ENCODE measurements at regions not wholly inside any gene's neighbourhood (a gene's known extent, or its start where the extent isn't known, plus 50 kb on each side); places are given as distances from the start of the nearest gene placed in this dataset.
A peak's percentile ranks its signal among the peaks of the same experiment; 100 is the strongest.

- no peak for DNase-seq
Observed at GRCh38 chr9:14517154-14517906, 175.9 kb downstream of the ZDHHC21 start.

- DNase-seq, result no peak
Observed at GRCh38 chr9:14516656-14517055, 176.6 kb downstream of the ZDHHC21 start.

- DNase-seq, result peak; percentile 65
Observed at GRCh38 chr9:14515571-14516198, 177.5 kb downstream of the ZDHHC21 start.

- no peak for DNase-seq
Observed at GRCh38 chr9:14515049-14515448, 178.2 kb downstream of the ZDHHC21 start.

GRCh38 chr9:14512942-14513341, 180.3 kb downstream of the ZDHHC21 start:
- no peak for DNase-seq

- no peak for DNase-seq
Observed at GRCh38 chr9:14511452-14511851, 181.8 kb downstream of the ZDHHC21 start.

GRCh38 chr9:14508884-14509283, 184.3 kb downstream of the ZDHHC21 start:
- no peak for DNase-seq

GRCh38 chr9:14501366-14501765, 187.4 kb upstream of the NFIB start:
- no peak for DNase-seq

GRCh38 chr9:14500705-14501104, 186.8 kb upstream of the NFIB start:
- no peak for DNase-seq

- no peak for DNase-seq
Observed at GRCh38 chr9:14499976-14500375, 186.0 kb upstream of the NFIB start.

GRCh38 chr9:14498824-14499223, 184.9 kb upstream of the NFIB start:
- DNase-seq, result no peak

GRCh38 chr9:14497476-14497875, 183.5 kb upstream of the NFIB start:
- no peak for DNase-seq

- no peak for DNase-seq
Observed at GRCh38 chr9:14488421-14489190, 174.7 kb upstream of the NFIB start.

- no peak for DNase-seq
Observed at GRCh38 chr9:14487547-14488185, 173.7 kb upstream of the NFIB start.

GRCh38 chr9:14485366-14485765, 171.4 kb upstream of the NFIB start:
- DNase-seq, result no peak

- DNase-seq, result no peak
Observed at GRCh38 chr9:14482856-14483255, 168.9 kb upstream of the NFIB start.

- no peak for DNase-seq
Observed at GRCh38 chr9:14480526-14480925, 166.6 kb upstream of the NFIB start.

- no peak for DNase-seq
Observed at GRCh38 chr9:14479163-14479560, 165.2 kb upstream of the NFIB start.

GRCh38 chr9:14478175-14479162, 164.5 kb upstream of the NFIB start:
- DNase-seq, result no peak

GRCh38 chr9:14471041-14471440, 157.1 kb upstream of the NFIB start:
- no peak for DNase-seq

- no peak for DNase-seq
Observed at GRCh38 chr9:14467675-14468374, 153.9 kb upstream of the NFIB start.

All from right forelimb (tissue), 1 donor.